SU-DHL-6 (cell line): ENCODE measurements at regions not wholly inside any gene's neighbourhood (a gene's known extent, or its start where the extent isn't known, plus 50 kb on each side); places are given as distances from the start of the nearest gene placed in this dataset.

Experiments
- EZH2phosphoT487 ChIP-seq: fragments of 200-600 bp; sonication (generic), shearing (Covaris generic); conservative IDR thresholded peaks from 2 replicates; pipeline ENCODE4 v1.6.1; 2018; ENCODE audit warnings: mild to moderate bottlenecking, antibody characterized with exemption, low read length, moderate library complexity, mixed read lengths
- TF ChIP-seq, protein P1 (sequence below): fragments of 200-600 bp; sonication (generic); IDR thresholded peaks from one replicate; pipeline ENCODE4 v1.5.1; 2017; ENCODE audit warnings: antibody characterized with exemption, mild to moderate bottlenecking, low read length, moderate library complexity; ENCODE audit not compliant: insufficient read depth, poor library complexity, severe bottlenecking

DNA sequence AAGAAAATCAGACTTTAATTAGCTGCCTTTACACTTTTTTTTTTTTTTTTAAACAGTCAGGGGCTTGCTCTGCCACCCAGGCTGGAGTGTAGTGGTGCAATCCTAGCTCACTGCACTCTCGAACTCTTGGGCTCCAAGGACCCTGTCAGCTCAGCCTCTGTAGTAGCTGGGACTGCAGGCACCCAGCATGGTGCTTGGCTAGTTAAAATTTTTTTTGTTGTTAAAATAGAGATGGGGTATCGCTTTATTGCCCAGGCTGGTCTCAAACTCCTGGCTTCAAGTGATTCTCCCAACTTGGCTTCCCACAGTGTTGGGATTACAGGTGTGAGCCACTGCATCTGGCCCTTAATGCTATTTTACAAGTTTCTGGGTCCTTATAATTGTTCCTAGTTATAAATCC, 359.1 kb downstream of the SPRY1 start:
- TF ChIP-seq, protein P1, sequence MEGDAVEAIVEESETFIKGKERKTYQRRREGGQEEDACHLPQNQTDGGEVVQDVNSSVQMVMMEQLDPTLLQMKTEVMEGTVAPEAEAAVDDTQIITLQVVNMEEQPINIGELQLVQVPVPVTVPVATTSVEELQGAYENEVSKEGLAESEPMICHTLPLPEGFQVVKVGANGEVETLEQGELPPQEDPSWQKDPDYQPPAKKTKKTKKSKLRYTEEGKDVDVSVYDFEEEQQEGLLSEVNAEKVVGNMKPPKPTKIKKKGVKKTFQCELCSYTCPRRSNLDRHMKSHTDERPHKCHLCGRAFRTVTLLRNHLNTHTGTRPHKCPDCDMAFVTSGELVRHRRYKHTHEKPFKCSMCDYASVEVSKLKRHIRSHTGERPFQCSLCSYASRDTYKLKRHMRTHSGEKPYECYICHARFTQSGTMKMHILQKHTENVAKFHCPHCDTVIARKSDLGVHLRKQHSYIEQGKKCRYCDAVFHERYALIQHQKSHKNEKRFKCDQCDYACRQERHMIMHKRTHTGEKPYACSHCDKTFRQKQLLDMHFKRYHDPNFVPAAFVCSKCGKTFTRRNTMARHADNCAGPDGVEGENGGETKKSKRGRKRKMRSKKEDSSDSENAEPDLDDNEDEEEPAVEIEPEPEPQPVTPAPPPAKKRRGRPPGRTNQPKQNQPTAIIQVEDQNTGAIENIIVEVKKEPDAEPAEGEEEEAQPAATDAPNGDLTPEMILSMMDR: no peak
- no peak for TF ChIP-seq EZH2phosphoT487
